DMS153 treated with DMSO at 0.1 percent for 48 hours (cell line): ENCODE measurements at regions not wholly inside any gene's neighbourhood (a gene's known extent, or its start where the extent isn't known, plus 50 kb on each side); places are given as distances from the start of the nearest gene placed in this dataset.
A peak's percentile ranks its signal among the peaks of the same experiment; 100 is the strongest.
"Not testable (repeated sequence)": the region's sequence is repeated elsewhere in the genome, so short reads cannot be mapped to it uniquely, and the experiment has no call there.

Source experiments
- DNase-seq: peaks from one replicate; lab custom pipeline; 2025; ENCODE audit not compliant: unreplicated experiment; lab: John Stamatoyannopoulos, UW

DNA sequence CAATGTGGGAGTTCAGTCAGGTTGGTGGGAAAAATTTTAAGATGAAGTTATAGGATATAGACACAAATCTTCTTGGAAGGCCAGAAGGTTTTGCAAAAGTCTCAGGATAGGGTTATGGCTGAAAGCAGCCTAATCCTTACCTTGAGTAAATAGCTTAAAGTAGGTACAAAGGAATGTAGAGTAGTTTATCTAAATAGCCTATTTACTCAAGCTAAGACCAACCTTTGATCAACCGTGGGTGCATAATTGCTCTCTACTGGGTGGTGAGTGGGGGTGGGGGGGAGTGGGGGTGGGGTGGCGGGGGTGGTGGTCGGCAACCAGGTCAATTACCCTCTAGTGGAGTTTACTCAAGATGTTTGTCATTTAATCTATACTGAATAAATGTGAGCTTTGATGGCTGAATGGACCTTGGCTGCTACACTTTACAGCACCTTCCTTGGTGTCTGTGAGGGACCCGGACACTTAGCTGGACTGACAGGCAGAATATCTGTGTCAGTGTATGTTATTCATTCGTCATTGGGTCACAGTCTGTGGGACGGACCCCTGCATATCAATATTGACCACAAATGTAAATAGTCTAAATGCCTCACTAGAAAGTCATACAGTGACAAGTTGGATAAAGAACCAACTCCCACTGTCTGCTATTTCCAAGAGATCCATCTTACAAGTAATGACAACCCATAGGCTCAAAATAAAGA is 545.7 kb upstream of the PABPC4L start:
- DNase-seq: no peak

DNA sequence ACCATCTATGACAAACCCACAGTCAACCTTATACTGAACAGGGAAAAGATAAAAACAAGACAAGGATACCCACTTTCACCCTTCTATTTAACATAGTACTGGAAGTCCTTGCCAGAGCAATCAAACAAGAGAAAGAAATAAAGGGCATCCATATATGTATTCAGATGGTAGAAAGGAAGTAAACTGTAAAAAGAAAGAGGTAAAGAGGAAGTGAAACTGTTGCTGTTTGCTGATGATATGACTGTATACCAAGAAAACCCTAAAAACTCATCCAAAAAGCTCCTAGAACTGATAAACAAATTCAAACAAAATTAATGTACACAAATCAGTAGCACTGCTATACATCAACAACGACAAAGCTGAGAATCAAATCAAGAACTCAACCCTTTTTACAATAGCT is 538.7 kb upstream of the PABPC4L start:
- DNase-seq: no peak

DNA sequence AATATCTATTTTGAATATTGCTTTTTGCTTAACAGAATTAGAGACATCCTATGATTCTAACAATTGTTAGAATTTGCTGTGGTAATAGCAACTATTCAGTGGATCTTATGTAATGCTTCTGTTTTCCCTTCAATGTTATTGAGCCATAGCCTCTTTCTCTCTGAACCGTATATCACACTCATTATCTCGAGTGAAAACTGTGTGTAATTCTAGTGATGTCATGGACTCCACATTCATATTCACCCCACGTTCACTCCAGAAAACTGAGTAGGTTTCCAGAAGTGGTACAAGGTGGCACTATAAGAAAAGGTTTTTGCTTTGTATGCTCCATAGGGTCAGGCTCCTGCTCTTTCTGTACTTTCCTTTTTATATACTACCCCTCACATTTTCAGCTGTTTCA is 534.3 kb upstream of the PABPC4L start:
- no peak for DNase-seq

DNA sequence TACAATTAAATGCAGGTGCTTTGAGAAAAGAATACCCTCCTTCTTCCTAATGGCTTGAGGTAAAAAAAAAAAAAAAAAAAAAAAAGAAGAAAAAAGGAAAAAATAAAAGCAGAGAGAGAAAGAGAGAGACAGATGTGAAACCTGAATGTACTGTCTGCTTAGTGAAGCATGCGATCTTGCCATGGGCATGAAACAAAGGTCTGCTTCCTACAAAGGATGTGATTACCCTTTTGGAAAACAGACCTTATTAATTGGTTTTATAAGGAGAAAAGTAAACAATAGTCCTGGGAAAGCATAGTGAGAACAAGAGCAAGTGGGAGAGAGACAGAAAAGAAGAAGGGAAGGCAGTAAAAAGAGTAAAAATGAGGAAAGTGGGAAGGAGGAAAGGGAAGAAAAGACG is 526.1 kb upstream of the PABPC4L start:
- no peak for DNase-seq

DNA sequence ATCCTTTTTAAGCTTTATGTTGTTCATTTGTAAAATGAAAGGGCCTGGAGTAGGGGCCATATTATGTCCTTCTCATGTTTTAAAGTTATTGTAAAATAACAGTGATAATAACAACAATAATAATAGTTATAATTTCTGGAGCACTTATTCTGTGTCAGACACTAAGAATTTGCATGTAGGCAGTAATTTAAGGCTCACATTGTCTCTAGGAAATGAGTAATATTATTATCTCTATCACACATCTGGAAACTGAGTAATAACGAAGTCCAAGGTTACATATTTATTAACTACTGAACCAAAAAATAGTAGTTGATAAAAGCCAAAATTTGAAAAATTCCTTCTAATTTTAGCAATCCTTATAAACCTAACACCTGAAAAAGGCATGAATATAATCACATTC is 520.7 kb upstream of the PABPC4L start:
- no peak for DNase-seq

DNA sequence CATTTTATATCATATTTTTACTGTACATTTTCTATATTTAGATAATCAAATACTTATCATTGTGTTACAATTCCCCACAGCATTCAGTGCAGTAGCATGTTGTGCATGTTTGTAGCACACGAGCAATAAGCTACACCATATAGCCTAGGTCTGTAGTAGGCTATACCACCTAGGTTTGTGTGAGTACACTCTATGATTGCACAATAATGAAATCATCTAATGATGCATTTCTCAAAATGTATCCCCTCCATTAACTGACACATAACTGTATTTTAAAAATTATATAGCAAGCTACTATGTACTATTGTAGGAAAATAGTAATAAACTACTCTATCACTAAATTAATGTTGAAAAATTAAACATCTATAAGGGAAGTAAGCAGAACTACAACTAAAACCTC is 518.4 kb upstream of the PABPC4L start:
- DNase-seq: no peak

DNA sequence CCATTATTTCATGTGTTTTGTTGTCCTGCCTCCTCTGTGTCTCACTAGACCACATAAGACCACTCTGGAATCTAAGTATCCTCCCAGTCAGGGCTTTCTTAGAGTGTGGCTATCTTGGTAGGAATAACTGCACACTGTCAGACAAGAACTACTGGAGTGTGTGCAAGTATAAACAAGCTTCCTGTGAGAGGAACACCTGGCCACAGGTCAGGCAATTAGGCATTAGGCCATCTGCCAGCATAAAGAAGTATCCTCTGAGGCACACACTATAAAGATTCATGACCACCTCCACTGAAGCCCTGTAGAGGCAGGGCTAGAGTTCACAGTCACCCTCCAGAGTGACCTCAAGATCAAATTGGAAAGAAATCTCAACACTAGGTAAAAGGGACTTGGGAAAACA is 507.0 kb upstream of the PABPC4L start:
- DNase-seq: peak; percentile 15

DNA sequence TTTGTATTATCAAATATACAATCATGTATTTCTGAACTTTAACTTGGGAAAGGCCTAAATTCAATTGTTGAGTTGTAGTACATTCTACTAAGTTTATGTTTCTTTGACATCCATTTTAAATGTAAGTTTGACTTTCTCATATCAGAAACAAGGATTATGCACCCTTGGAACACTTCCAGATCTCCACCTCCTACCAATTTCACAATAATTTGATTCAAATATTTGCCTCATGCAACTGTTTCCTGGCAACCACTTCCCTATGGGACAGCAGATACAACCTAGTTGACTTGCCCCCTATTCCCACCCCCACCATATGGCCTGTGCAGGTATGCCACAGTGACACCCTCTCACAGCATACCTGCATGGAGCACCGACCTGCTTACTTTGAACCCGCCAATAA is 506.4 kb upstream of the PABPC4L start:
- DNase-seq: no peak

DNA sequence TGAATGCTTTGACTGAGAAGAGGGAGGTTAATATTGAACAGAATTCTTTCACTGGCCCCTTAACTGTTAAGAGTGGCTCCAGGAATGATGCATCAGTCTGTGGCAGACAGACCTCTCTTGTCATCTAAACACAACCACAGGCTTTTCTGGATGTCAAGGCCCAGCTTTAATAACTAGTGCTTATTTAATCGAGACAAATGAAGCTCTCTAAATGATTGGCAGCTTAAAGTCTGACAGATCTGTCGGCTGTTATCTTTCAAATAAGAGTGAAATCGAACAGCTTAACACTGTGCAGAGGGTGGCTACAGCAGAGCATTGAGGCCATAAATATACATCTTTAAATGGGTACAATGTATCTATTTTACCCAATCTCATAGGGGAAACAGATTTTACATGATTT is 500.8 kb upstream of the PABPC4L start:
- DNase-seq: no peak

DNA sequence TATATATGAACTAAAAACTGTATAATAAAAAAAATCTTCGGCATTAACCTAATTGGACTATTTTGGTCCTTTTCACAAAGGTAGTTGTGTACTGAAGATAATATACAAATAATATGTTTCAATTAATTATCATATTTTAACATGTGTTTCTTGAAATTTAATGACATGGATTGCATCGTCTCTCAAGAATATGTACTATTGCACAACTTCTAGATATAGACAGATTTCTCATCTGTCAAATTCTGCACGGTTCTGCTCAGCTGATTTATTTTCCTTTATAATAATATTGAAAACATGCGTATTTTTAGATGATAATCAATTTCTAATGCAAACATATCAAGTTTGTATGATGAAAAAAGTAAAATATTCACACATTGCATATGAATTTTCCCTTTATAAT is 498.7 kb upstream of the PABPC4L start:
- DNase-seq: no peak

DNA sequence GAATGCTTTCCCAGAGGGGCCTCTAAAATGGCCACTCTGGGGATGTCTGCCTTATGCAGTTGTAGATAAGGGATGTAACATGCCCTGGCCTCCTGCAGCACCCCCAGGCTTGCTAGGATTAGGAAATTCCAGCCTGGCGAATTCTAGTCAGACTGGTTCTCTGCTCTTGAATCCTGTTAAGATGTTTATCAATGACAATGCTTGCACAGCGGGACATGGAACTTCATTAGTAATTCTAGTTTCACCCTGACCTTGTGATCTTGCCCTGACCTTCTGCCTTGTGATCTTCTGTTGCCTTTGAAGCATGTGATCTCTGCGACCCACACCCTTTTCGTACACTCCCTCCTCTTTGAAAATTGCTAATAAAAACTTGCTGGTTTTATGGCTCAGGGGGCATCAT is 497.2 kb upstream of the PABPC4L start:
- not testable (repeated sequence) for DNase-seq

DNA sequence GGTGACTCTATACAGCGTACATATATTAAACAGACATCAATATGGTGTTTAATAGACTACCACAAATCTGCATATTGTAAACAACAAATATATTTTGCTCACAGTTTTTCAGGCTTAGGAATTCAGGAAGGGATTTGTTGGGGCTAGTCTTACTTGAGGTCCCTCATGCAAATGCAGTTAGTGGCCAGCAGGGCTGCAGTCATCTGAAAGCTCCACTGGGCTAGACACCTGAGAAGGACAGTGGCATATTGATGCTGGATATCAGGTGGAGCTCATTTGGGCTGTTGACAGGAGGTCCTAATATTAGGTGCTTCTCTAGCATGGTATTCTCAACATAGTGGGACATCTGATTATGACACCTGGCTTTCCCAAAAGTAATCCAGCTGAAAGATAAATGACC is 493.8 kb upstream of the PABPC4L start:
- DNase-seq: no peak

DNA sequence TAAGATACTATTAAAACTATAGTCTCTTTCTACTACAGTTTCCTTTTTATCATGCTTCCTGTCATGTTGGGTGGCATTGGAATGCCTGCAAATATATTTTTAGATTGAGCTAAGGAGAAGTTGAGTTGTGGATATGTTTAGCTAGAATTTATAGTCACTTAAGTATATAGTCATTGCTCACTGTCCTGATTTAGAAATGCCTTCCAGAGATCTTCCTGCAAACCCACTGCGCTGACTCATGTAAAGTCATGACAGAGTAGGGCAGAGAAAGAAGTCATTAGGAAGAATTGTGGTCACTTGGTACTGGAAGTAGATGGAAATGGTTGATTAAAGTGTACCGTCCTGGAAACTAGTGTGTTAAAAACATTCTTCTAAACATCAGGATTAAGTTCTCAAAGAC is 490.3 kb upstream of the PABPC4L start:
- DNase-seq: no peak

DNA sequence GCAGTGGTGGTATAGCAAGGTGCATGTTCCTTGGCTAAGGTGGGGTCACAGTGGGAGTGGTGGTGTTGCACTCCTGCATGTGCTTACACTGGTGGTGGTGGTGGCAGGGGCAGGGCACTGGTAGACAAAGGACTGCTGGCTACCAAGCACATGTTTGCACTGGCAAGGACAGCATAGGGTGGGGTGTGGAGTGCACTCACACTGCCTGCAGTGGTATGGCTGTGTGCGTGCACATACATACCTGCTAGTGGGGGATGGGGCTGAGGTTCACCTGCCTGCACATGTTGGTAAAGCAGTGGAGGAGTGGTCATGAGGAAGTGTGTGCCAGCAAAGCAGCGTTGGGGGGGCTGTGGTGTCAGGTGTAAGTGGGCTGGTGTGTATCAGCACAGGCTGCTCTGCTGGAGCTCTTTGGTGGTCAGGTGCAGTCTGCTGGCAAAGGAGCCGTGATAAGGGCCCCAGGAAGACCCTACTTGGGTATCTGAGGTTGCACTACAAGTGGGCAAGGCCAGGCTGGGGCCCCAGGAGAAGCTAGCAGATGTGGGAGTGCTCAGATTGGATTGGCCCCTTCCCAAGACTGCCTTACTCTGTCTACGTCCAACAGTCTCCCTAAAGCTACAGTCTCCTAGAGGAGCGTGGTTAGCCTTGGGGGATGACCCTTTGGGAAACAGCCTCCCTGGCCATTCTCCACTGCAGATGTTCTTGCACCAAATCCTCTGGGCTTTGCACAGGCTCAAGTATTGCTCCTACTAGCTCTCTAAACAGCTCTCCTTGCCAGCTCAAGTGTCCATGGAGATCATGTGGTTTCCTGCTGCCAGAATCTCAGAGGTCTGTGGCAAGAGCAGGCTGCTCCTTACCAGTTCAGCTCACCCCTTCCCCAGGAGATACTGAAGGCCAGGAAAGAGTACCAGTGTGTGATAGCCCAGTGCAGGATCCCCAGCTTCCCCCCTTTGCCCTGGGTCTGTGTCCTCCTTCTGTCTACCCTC is 486.3 kb upstream of the PABPC4L start:
- no peak for DNase-seq

DNA sequence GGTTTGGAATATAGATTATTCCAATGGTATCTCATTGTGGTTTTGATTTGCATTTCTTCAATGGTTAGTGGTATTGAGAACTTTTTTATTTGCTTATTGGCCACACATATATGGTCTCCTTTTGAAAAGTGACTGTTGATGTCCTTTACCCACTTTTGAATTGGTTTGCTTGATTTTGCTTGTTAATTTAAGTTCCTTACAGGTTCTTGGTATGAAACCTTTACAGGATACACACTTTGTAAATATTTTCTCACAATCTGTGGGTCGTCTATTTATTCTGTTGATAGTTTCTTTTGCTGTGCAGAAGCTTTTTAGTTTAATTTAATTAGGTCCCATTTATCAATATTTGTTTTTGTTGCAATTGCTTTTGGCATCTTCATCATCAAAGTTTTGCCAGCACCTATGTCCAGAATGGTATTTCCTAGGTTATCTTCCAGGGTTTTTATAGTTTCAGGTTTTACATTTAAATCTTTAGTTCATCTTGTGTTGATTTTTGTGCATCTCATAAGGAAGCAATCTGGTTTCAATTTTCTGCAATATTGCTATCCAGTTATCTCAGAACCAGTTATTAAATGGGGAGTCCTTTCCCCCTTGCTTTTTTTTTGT is 475.7 kb upstream of the PABPC4L start:
- no peak for DNase-seq

DNA sequence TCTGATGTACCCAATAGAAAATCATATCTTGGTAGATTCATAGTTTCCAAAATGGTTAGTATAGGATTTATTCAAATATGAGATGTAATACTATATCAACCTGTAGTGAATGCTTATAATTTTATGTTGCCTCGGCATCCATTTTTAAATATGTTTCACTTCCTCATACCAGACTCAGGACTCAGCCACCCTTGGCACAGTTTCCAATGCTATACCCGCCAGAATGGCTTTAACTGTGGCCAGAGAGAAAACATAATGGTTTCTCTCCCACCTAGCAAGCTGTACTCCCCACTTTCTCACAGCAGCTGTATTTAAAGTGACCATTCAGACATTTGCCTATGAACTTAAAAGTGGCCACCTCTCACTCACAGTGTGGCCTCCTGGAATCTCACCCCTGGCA is 466.6 kb upstream of the PABPC4L start:
- DNase-seq: no peak

DNA sequence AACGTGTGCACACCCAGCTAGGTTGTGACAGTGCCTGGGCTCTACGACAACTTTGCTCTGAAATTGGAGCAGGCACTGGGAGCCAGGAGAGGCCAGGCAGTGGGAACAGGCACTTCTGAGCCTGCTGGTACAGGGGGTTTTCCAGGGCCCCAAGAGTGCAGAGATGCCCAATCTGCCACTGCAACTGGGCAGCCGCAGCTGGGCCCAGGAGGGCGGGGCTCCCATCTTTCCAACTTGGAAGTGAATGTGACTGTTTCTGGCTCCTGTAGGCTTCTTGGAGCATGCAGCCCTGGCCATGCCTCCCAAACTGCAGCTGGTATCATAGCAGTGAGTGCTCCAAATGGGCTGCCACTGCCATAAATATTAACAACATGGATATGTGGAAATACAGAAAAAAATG is 465.1 kb upstream of the PABPC4L start:
- no peak for DNase-seq

DNA sequence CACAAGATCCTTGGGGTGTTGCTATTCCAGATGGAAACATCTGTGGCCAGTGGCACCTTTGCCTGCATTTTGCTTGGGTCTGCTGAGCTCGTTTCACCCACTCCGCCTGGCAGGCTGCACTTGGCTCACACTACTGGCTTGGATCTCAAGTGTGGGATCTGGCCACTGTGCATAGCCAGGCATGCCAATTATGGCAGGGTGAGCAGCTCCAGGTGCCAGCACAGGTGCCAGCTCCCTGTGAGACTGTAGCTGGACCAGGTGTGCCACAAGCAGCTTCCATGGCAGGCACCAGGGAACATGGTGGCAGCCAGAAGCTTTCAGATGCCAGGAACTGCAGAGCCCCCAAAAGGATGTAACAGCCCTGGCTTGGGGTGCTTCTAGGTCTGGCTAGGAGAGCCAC is 463.8 kb upstream of the PABPC4L start:
- DNase-seq: no peak

DNA sequence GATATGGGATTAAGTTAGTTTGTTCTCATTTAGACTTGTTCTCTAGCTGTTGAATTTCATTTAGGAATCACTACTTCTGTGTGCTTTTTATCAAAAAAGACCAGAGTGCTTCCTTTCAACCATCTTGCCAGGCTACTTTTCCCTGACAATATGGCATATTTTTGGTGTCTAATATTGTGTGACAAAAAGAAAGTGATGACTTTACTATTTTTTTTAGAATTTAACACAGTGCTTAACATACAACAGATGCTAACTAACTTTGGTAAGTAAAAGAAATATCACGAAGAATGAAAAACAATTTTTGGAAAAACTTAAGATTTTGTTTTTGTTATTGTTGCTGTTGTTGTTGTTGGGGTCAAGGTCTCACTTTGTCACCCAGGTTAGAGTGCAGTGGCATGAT is 462.2 kb upstream of the PABPC4L start:
- no peak for DNase-seq

DNA sequence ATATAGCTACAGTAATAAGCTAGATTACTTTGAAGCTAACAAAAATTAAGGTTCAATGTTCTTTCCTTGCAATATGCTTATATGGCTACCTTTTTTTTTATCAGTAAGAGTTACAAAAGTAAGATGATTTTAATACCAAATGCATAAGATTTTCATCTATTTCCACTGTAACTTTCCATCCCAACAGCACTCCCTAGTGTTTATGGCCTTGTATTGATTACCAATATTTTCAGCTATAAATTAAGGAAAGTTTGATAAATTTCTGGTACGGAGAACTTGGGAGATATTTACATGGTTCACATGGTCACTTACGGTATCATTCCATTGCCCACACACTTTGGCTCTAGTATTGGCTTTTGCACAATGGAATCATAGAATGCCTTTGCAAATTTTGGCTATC is 448.9 kb upstream of the PABPC4L start:
- DNase-seq: no peak

DNA sequence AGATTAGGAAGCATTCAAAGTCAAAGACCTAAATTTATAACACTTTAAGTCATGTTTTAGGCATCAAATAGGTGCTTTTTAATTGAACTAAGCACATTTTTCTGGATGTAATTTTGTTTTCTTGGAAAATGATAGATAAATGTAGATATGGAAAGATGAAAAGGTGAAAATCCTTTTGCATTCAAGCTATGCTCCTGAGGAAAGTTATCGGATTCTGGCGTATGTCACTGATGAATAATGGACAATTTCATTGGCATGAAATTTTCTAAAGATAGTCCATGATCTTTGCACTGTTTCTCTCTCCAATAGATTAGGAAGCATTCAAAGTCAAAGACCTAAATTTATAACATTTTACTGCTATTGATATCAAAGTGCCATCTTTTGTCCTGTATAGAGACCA is 444.2 kb upstream of the PABPC4L start:
- DNase-seq: no peak
